HG03064 (cell line): ENCODE measurements at regions not wholly inside any gene's neighbourhood (a gene's known extent, or its start where the extent isn't known, plus 50 kb on each side); places are given as distances from the start of the nearest gene placed in this dataset.

Experiments used
- ATAC-seq: cut with Tn5 transposase; IDR thresholded peaks from one replicate; pipeline ENCODE4 v1.9.1; 2021; ENCODE audit warnings: low read depth; ENCODE audit not compliant: unreplicated experiment

DNA sequence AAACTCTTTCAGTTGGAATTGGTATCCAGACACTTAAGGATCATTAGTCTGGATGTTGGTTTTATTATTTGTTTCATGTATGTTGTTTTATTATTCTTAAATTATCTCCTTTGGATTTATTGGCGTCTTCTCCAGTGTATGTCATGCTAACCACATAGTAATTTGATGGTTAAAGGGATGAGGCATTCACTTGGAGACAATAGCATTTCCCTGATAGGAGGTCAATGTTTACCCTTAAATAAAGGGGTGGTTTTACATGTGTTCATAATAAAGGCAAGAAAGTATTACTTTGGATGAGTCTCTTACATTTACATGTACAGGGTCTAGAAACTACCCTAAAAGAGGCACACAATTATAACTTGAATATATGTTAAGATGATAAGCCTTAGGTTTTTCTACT, 51.2 kb upstream of the RNF144B start:
- ATAC-seq: no peak

DNA sequence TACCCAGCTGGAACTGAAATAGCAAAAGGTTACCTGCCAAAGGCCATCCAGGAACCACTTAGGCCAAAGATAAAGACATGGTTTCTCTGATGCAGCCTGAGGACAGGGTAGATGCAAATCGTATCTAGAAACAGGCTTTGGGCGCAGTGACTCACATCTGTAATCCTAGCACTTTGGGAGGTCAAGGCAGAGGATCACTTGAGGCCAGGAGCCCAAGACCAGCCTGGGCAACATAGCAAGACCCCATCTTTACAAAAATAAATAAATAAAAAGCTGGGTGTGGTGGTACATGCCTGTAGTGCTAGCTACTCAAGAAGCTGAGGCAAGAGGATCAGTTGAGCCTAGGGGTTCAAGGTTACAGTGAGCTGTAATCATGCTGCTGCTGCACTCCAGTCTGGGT, 52.9 kb upstream of the RNF144B start:
- ATAC-seq: no peak

DNA sequence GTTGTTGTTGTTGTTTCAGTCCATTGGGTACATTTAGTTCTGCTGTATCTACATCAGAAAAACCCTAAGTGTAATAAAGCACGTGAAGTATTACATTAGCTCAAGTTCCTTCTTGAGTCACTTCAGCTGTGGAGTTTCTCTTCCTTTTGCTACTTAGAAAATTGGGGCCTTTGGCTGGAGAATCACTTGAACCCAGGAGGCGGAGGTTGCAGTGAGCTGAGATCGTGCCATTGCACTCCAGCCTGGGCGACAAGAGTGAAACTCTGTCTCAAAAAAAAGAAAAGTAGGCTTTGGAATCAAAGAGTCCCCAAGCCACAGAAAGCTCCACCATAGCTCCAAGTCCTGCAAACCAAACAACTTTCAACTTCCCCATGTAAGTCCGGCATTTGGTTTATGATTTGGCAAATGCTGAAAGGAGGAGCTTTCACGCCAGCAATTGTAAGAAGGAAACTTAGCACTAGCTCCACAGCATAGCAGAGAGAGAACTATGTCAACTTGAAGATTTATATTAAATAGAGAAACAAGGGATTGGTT, 56.5 kb upstream of the RNF144B start:
- peak; percentile 49 for ATAC-seq

GRCh38 chr6:18329776-18330175, 57.4 kb upstream of the RNF144B start:
- ATAC-seq: no peak

DNA sequence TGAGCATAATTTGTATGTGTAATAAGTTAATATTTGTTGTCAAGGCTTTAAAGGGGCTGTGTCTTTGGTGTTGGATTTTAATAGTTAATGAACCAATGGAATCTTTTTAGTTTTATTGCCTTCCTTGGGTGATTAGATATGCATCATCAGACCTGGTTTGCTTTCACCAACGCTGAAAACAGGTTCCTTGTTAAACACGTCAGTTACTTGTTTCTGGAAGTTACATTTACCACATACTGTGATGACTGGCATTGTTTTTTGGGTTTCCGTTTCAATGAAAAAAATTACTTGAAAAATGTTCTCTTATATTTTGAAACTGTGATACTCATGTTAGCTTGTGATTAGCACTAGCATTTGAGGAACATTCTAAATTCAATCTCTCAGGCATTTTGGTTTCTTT, 58.6 kb upstream of the RNF144B start:
- no peak for ATAC-seq

DNA sequence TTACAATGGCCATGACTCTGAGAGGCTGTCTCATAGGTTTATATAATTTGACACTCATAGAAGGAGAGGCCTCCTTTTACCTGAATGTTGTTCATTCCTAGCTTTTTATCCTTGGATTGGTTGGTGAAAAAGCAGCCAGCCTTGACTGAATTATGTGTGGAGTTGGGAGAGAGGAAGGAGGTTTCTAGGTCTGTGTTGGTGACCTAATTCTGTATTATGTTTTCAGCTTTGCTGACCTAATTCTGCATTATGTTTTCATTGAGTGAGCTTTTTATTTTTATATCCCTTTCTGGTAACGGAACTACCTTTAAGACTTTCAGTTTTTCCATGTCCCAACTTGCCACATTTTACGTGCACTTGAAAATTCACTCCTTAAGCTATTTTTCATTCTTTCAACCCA, 59.1 kb upstream of the RNF144B start:
- no peak for ATAC-seq

DNA sequence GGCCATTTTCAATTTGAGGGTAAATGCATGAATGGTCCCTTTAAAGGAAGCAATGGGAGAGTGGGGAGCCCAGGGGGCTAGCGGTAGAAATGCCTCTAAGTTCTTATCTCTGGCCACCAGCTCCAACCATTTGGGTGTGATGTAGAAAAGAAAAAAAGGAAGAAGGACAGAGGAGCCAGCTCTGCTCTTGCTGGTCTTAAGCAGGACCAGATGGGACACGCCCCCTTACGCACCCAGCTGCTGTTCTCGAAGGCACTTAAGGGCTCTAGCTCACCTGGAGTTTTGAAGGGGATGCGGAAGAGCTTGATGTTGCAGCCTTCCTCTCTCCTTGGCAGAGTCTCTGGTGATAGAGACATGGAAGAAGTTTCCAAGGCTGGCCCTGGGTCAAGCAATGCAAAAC, 59.5 kb upstream of the RNF144B start:
- ATAC-seq: no peak

DNA sequence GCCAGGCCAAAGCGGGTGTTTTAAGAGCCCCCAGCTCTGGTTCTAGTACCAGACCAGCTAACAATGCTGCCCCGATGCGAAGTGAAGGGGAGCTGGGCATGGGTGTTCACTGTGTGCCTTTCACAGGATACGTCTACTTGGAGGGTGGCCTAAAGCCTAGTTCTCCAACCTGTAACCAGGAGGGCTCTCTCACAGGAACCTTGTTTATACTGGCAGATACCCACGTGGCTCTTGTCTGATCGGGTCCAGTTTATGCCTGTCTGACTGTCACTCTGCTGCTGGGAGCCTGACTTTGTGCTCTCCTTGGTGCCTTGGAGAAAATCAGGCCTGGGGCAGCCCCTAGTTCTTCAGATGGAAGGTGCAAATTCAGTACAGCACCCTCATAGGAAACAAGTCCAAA, 60.2 kb upstream of the RNF144B start:
- no peak for ATAC-seq

- no peak for ATAC-seq
Measured at GRCh38 chr6:18326001-18326400, 61.1 kb upstream of the RNF144B start.

- ATAC-seq: no peak
Measured at GRCh38 chr6:18324706-18325042, 60.3 kb upstream of the DEK start.

- ATAC-seq: no peak
Measured at GRCh38 chr6:18323935-18324705, 59.8 kb upstream of the DEK start.

DNA sequence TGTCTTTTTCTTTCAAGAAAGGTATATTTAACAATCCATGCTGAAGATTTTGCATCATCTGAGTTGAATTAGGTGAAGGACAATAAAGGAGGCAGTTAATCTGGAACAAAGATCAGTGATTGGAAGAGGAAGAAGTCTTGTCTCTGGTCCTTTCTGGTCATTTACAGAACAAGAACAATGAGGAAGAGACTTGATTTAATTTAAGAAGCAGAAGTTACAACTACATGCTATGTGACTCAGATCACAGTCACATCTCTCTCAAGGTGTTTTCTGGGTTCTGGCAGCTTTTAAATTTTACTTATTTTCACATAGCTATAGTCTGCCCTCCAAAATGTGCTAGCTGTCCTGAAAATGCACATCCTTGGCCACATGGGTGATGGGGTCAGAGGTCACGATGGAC, 53.5 kb upstream of the DEK start:
- no peak for ATAC-seq

DNA sequence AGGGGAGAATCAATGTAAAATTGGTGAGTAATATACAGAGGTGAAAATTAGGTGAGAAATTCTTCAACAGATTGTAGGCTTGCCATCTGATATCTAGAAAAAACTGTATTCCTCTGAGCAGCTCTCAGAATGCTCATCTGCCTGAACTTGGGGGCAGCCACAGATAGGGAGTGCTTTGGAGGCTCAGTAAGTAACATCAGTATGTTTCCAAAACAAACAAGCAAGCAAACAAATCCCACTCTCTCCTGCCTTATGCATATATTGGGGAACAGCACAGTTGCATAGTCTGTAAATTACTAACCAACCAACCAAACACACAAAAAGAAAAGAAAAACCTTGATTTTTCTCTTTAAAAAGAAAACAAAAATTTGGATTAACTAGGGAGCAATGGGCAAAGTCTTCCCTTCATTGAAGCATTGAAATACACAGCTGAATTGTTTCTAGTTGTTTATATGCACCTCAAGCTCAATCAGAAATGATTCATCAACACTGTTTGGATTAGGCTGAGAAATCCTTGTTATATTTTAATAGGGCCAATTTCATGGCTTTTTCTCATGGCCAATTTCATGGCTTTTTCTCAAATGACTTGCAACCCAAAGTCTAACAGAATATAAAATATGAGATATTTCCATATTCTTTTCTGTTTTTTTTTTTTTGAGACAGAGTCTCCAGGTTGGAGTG, 50.1 kb upstream of the DEK start:
- no peak for ATAC-seq
